Heart left ventricle (tissue), 16 donors: ENCODE measurements at regions not wholly inside any gene's neighbourhood (a gene's known extent, or its start where the extent isn't known, plus 50 kb on each side); places are given as distances from the start of the nearest gene placed in this dataset.

Experiments
- ATAC-seq, 4 donors: fragments of 200-7000 bp; cut with Tn5 transposase; one replicate each; pipeline ENCODE4 v1.9.1; 2020 to 2022; ENCODE audit warnings: moderate library complexity in 4 of 4, mild to moderate bottlenecking in 3 of 4, moderate number of reproducible peaks in 1 of 4
- DNase-seq, 5 donors: peaks; one replicate each; pipeline ENCODE4 v3.0.0-alpha.2; 2020
- H3K27ac ChIP-seq, 12 donors: fragments of 200-600 bp; sonication (generic) in 4 of 12; one replicate each; pipeline versions ENCODE4 v1.5.0 to v1.8.0; 2016 to 2022; ENCODE audit warnings: mild to moderate bottlenecking in 2 of 12
- H3K27me3 ChIP-seq, 9 donors: fragments of 200-600 bp; sonication (generic) in 2 of 9; one replicate each; pipeline versions ENCODE4 v1.5.1 to v1.8.0; 2016 to 2022; ENCODE audit warnings: mild to moderate bottlenecking in 3 of 9
- H3K36me3 ChIP-seq, 9 donors: fragments of 200-600 bp; sonication (generic) in 2 of 9; one replicate each; pipeline versions ENCODE4 v1.5.0 to v1.8.0; 2018 to 2022; ENCODE audit warnings: mild to moderate bottlenecking in 2 of 9
- H3K4me1 ChIP-seq, 12 donors: fragments of 200-600 bp; sonication (generic) in 4 of 12; one replicate each; pipeline versions ENCODE4 v1.5.0 to v1.8.0; 2016 to 2022; ENCODE audit warnings: mild to moderate bottlenecking in 3 of 12
- H3K4me3 ChIP-seq, 12 donors: fragments of 200-600 bp; sonication (generic) in 4 of 12; one replicate each; pipeline versions ENCODE4 v1.5.0 to v1.8.0; 2017 to 2022; ENCODE audit warnings: mild to moderate bottlenecking in 9 of 12, moderate library complexity in 4 of 12
- H3K9me3 ChIP-seq, 12 donors: fragments of 200-600 bp; sonication (generic) in 4 of 12; one replicate each; pipeline versions ENCODE4 v1.5.0 to v1.8.0; 2016 to 2022; ENCODE audit warnings: mild to moderate bottlenecking in 1 of 12
- CTCF ChIP-seq, 12 donors: fragments of 200-600 bp; sonication (generic) in 4 of 12; IDR thresholded peaks; one replicate each; pipeline versions ENCODE4 v1.5.0 to v1.8.0; 2018 to 2022; ENCODE audit warnings: antibody characterized with exemption in 12 of 12, mild to moderate bottlenecking in 5 of 12
- POLR2A ChIP-seq, 2 donors: fragments of 450-650 bp; IDR thresholded peaks; one replicate each; pipeline ENCODE4 v1.6.1; 2017; ENCODE audit warnings: antibody characterized with exemption in 2 of 2, mild to moderate bottlenecking in 2 of 2, moderate library complexity in 2 of 2
- WGBS, 4 donors: extraction: QIAGEN DNeasy Blood & Tissue Kit in 2 of 4; methylation state at CpG; one replicate each; pipeline versions ENCODE4 v1.1.5 to v1.1.7; 2013 to 2018; 5-methylcytosine and 5-hydroxymethylcytosine counted together
- intact Hi-C, 10 donors: fragments of 100-400 bp; cut with DNase I; formaldehyde crosslinking; loops; one replicate each; pipeline versions ENCODE4 v1.11.1 to v1.14.2; 2022
- donor health status: ischemic (EF 13 %, LVEDD 7.1; RV severe dilation, severe dysfunction).
- donor health status: healthy with polysubstance abuse.
- donor health status: DM: no; HTN: yes; CAD: no.
- donor health status: DM: no; HTN: no; CAD: no.
- donor health status: ischemic (EF 25% LVEDD 6.9; RV normal size, moderate dysfunction).
- donor health status: ischemic (EF 25% LVEDD 5.7; RV mildly dilated, moderate dysfunction).
- donor health status: healthy.
- donor health status: DM: yes; HTN: yes; CAD: no.
- donor health status: ischemic (EF 35%, LVEDD 5.7; RV mildly dilated, moderate dysfunction).
- donor health status: nonischemic (EF 11% LVEDD 7.7; RV severe dilation, severe dysfunction).
- donor health status: DM: yes; HTN: yes; CAD: no.
- donor health status: PGD.
- donor health status: ischemic (EF 29% LVEDD 5.4; RV normal size, mild dysfunction).
- donor health status: nonischemic (EF 23%, LVEDD 6.1; RV moderate dilation, normal function).

GRCh38 chr3:95036526-95037021 is 973.7 kb downstream of the NSUN3 start:
- Histone ChIP-seq H3K36me3 (no peaks in the 10 kb centered on the region), H3K27ac (no peak overlapping the region), H3K27me3 (no peaks in the 10 kb centered on the region), H3K9me3 (peaks cover 0 to 5% (median 0%) of the 10 kb centered on the region in 12 donors), H3K4me1 (no peaks in the 10 kb centered on the region), H3K4me3 (no peak overlapping the region)
- no peak for ATAC-seq
- intact Hi-C loops: no loop called here
- TF ChIP-seq CTCF (IDR thresholded peaks at IDR 0.05) (no peak), POLR2A (IDR thresholded peaks at IDR 0.05) (no peak)
- DNase-seq: no peak
- 23 to 42% (median 34%) methylated on average over 1 to 2 of the region's 2 CpGs for whole genome bisulfite sequencing, 4 donors

- intact Hi-C loops: no loop called here
These were observed 974.2 kb downstream of the NSUN3 start for GRCh38 chr3:95037097-95037496.

GRCh38 chr3:95037927-95038326 is 975.1 kb downstream of the NSUN3 start:
- H3K9me3 ChIP-seq: peaks cover 0 to 5% (median 0%) of the 10 kb centered on the region in 12 donors
- intact Hi-C loops: no loop called here
- ATAC-seq: no peak
- H3K4me3 ChIP-seq: no peak overlapping the region
- no peak overlapping the region for H3K27ac ChIP-seq
- DNase-seq: no peak
- H3K27me3 ChIP-seq: no peaks in the 10 kb centered on the region
- TF ChIP-seq CTCF (IDR thresholded peaks at IDR 0.05): no peak
- no peak for TF ChIP-seq POLR2A (IDR thresholded peaks at IDR 0.05)
- 74 to 80% (median 78%) methylated on average over 3 of the region's 3 CpGs for WGBS, 4 donors
- H3K36me3 ChIP-seq: no peaks in the 10 kb centered on the region
- H3K4me1 ChIP-seq: no peaks in the 10 kb centered on the region

More at GRCh38 chr3:95037097-95037496, 974.2 kb downstream of the NSUN3 start:
- DNase-seq: no peak
- H3K36me3 ChIP-seq: no peaks in the 10 kb centered on the region
- no peak for ATAC-seq
- TF ChIP-seq POLR2A (IDR thresholded peaks at IDR 0.05): no peak
- no peak for TF ChIP-seq CTCF (IDR thresholded peaks at IDR 0.05)
- H3K27ac ChIP-seq: no peak overlapping the region
- WGBS, 4 donors: 70 to 95% (median 79%) methylated on average over 5 of the region's 5 CpGs
- no peaks in the 10 kb centered on the region for H3K4me1 ChIP-seq
- no peak overlapping the region for H3K4me3 ChIP-seq
- peaks cover 0 to 5% (median 0%) of the 10 kb centered on the region in 12 donors for H3K9me3 ChIP-seq
- no peaks in the 10 kb centered on the region for H3K27me3 ChIP-seq

GRCh38 chr3:95044101-95044500 is 981.2 kb downstream of the NSUN3 start:
- TF ChIP-seq CTCF (IDR thresholded peaks at IDR 0.05): no peak
- TF ChIP-seq POLR2A (IDR thresholded peaks at IDR 0.05): no peak
- no peaks in the 10 kb centered on the region for H3K9me3 ChIP-seq
- intact Hi-C loops: no loop called here

More at GRCh38 chr3:95044101-95044500, 981.2 kb downstream of the NSUN3 start:
- DNase-seq (no peak), ATAC-seq (no peak)
- Histone ChIP-seq H3K27ac (no peak overlapping the region), H3K4me1 (no peaks in the 10 kb centered on the region), H3K4me3 (no peak overlapping the region), H3K36me3 (no peaks in the 10 kb centered on the region), H3K27me3 (no peaks in the 10 kb centered on the region)
- WGBS, 4 donors: 65 to 84% (median 78%) methylated on average over 2 of the region's 2 CpGs
